WTC11 (cell line): ENCODE measurements at regions not wholly inside any gene's neighbourhood (a gene's known extent, or its start where the extent isn't known, plus 50 kb on each side); places are given as distances from the start of the nearest gene placed in this dataset.

ENCODE experiments used
- ATAC-seq: fragments of 200-7000 bp; cut with Tn5 transposase; 2 replicates; pipeline ENCODE4 v1.10.0; 2021; ENCODE audit warnings: mild to moderate bottlenecking, moderate library complexity
- CTCF ChIA-PET: fragments of 300-600 bp; sonication (Branson Sonifier 250); formaldehyde crosslinking; loops from one replicate; lab custom pipeline; 2021; ENCODE audit warnings: antibody characterized with exemption; lab: Charles Lee
- POLR2A ChIA-PET: fragments of 350-600 bp; sonication (Branson Sonifier 250); formaldehyde crosslinking; loops from one replicate; lab custom pipeline; 2021; ENCODE audit warnings: antibody characterized with exemption; lab: Charles Lee
- DNase-seq: peaks from one replicate; pipeline ENCODE4 v3.0.0; 2021; ENCODE audit warnings: low spot score
- H3K27ac Mint-ChIP-seq: 2 replicates; pipeline ENCODE4 v1.8.0; 2021; ENCODE audit warnings: mixed read lengths
- H3K27me3 Mint-ChIP-seq: 2 replicates; pipeline ENCODE4 v1.8.0; 2021; ENCODE audit warnings: low read depth, mild to moderate bottlenecking, moderate library complexity, mixed read lengths
- H3K36me3 Mint-ChIP-seq: 2 replicates; pipeline ENCODE4 v1.8.0; 2021; ENCODE audit warnings: mixed read lengths
- H3K4me1 Mint-ChIP-seq: 2 replicates; pipeline ENCODE4 v1.8.0; 2022; ENCODE audit warnings: mixed read lengths
- H3K4me3 Mint-ChIP-seq: 2 replicates; pipeline ENCODE4 v1.8.0; 2021; ENCODE audit warnings: mild to moderate bottlenecking, moderate library complexity, mixed read lengths
- H3K9me3 Mint-ChIP-seq: 2 replicates; pipeline ENCODE4 v1.8.0; 2021; ENCODE audit warnings: mixed read lengths
- CDX4 ChIP-seq: fragments of 250-450 bp; sonication (Bioruptor Pico); IDR thresholded peaks from 2 replicates; pipeline ENCODE4 v1.9.0; 2021; ENCODE audit warnings: moderate library complexity, mild to moderate bottlenecking, inconsistent platforms, borderline replicate concordance
- E2F5 ChIP-seq: sonication (generic); formaldehyde crosslinking; IDR thresholded peaks from 2 replicates; pipeline ENCODE4 v1.8.1; 2022; ENCODE audit warnings: mild to moderate bottlenecking, moderate library complexity, missing genetic modification reagents
- ETV6 ChIP-seq: sonication (generic); formaldehyde crosslinking; IDR thresholded peaks from 2 replicates; pipeline ENCODE4 v1.8.1; 2022; ENCODE audit warnings: mild to moderate bottlenecking, missing genetic modification reagents
- FOXP4 ChIP-seq: sonication (generic); formaldehyde crosslinking; IDR thresholded peaks from 2 replicates; pipeline ENCODE4 v1.8.0; 2022; ENCODE audit warnings: mild to moderate bottlenecking, missing genetic modification reagents
- GABPB1 ChIP-seq: sonication (generic); formaldehyde crosslinking; IDR thresholded peaks from 2 replicates; pipeline ENCODE4 v1.8.1; 2023; ENCODE audit warnings: mild to moderate bottlenecking, missing genetic modification reagents
- HMGXB4 ChIP-seq: sonication (generic); formaldehyde crosslinking; IDR thresholded peaks from 2 replicates; pipeline ENCODE4 v1.8.1; 2023; ENCODE audit warnings: mild to moderate bottlenecking, moderate library complexity, missing genetic modification reagents
- JAZF1 ChIP-seq: fragments of 250-450 bp; sonication (Bioruptor Pico); IDR thresholded peaks from 2 replicates; pipeline ENCODE4 v1.9.0; 2021; ENCODE audit warnings: moderate library complexity, mild to moderate bottlenecking, inconsistent platforms
- KAT7 ChIP-seq: sonication (generic); formaldehyde crosslinking; IDR thresholded peaks from 2 replicates; pipeline ENCODE4 v1.8.1; 2023; ENCODE audit warnings: missing genetic modification reagents, mild to moderate bottlenecking, borderline replicate concordance
- MAX ChIP-seq: sonication (generic); formaldehyde crosslinking; IDR thresholded peaks from 2 replicates; pipeline ENCODE4 v1.8.0; 2022; ENCODE audit warnings: mild to moderate bottlenecking, missing genetic modification reagents
- MLX ChIP-seq: sonication (generic); formaldehyde crosslinking; IDR thresholded peaks from 2 replicates; pipeline ENCODE4 v1.8.1; 2023; ENCODE audit warnings: mild to moderate bottlenecking, missing genetic modification reagents, moderate library complexity
- MYBL2 ChIP-seq: sonication (generic); formaldehyde crosslinking; IDR thresholded peaks from 2 replicates; pipeline ENCODE4 v1.8.1; 2023; ENCODE audit warnings: mild to moderate bottlenecking, moderate library complexity, missing genetic modification reagents
- SMAD3 ChIP-seq: sonication (generic); formaldehyde crosslinking; IDR thresholded peaks from 2 replicates; pipeline ENCODE4 v1.8.0; 2022; ENCODE audit warnings: missing genetic modification reagents, mild to moderate bottlenecking, borderline replicate concordance
- TP53 ChIP-seq: sonication (generic); formaldehyde crosslinking; IDR thresholded peaks from 2 replicates; pipeline ENCODE4 v1.8.1; 2023; ENCODE audit warnings: mild to moderate bottlenecking, missing genetic modification reagents
- ZNF121 ChIP-seq: sonication (generic); formaldehyde crosslinking; IDR thresholded peaks from 2 replicates; pipeline ENCODE4 v1.8.0; 2023; ENCODE audit warnings: missing genetic modification reagents
- ZNF219 ChIP-seq: sonication (generic); formaldehyde crosslinking; IDR thresholded peaks from 2 replicates; pipeline ENCODE4 v1.8.0; 2023; ENCODE audit warnings: missing genetic modification reagents, mild to moderate bottlenecking, borderline replicate concordance
- ZNF281 ChIP-seq: sonication (generic); formaldehyde crosslinking; IDR thresholded peaks from 2 replicates; pipeline ENCODE4 v1.8.0; 2023; ENCODE audit warnings: mild to moderate bottlenecking, missing genetic modification reagents
- ZNF416 ChIP-seq: fragments of 250-450 bp; sonication (Bioruptor Pico); IDR thresholded peaks from 2 replicates; pipeline ENCODE4 v1.9.0; 2021; ENCODE audit warnings: mild to moderate bottlenecking, inconsistent platforms

GRCh38 chr7:36787933-36788378, 63.7 kb upstream of the AOAH start:
- no peaks in the 10 kb centered on the region for H3K36me3 Mint-ChIP-seq
- ChIA-PET CTCF (interaction anchor here (2.6 kb wide), 1 partner anchor 180 kb away, joined by 7 read pairs; no protein-coding TSS in a partner anchor), POLR2A (no interaction called here)
- no peak for TF ChIP-seq MAX (CRISPR knock-in tag)
- no peak for TF ChIP-seq KAT7 (CRISPR knock-in tag)
- TF ChIP-seq MLX = no peak
- TF ChIP-seq JAZF1 (CRISPR knock-in tag) = no peak
- TF ChIP-seq ZNF416 (CRISPR knock-in tag) = no peak
- TF ChIP-seq ZNF281 (CRISPR knock-in tag) = no peak
- TF ChIP-seq TP53 (CRISPR knock-in tag) = no peak
- TF ChIP-seq ETV6 (CRISPR knock-in tag) = no peak
- no peak for TF ChIP-seq E2F5
- no peak for TF ChIP-seq ZNF121
- no peak for TF ChIP-seq ZNF219 (CRISPR knock-in tag)
- H3K27ac Mint-ChIP-seq = no peak overlapping the region
- H3K27me3 Mint-ChIP-seq = no peaks in the 10 kb centered on the region; the same call in 1 of the 2 replicates
- no peak overlapping the region for H3K4me3 Mint-ChIP-seq
- peaks cover 11% of the 10 kb centered on the region for H3K4me1 Mint-ChIP-seq
- H3K9me3 Mint-ChIP-seq = no peaks in the 10 kb centered on the region
- ATAC-seq (no peak), DNase-seq (no peak)

GRCh38 chr7:36784991-36785940, 61.0 kb upstream of the AOAH start:
- Mint-ChIP-seq H3K9me3 (no peaks in the 10 kb centered on the region), H3K36me3 (no peaks in the 10 kb centered on the region), H3K4me3 (no peak overlapping the region), H3K27me3 (no peaks in the 10 kb centered on the region), H3K4me1 (peaks cover 11% of the 10 kb centered on the region), H3K27ac (no peak overlapping the region)
- ChIA-PET POLR2A (no interaction called here), CTCF (no interaction called here)
- ATAC-seq (peak; percentile 23; the same call in 1 of the 2 replicates), DNase-seq (no peak)
- TF ChIP-seq FOXP4 (CRISPR knock-in tag) (no peak), SMAD3 (CRISPR knock-in tag) (no peak), HMGXB4 (CRISPR knock-in tag) (no peak), MYBL2 (no peak), JAZF1 (CRISPR knock-in tag) (no peak), ZNF121 (no peak), GABPB1 (CRISPR knock-in tag) (no peak), CDX4 (CRISPR knock-in tag) (no peak)
